Endodermal cell (in vitro differentiated cells): ENCODE measurements at regions not wholly inside any gene's neighbourhood (a gene's known extent, or its start where the extent isn't known, plus 50 kb on each side); places are given as distances from the start of the nearest gene placed in this dataset.

Source experiments
- DNase-seq: peaks from one replicate; pipeline ENCODE4 v3.0.0-alpha.2; 2017
- H3K27ac ChIP-seq: 2 replicates; pipeline ENCODE4 v1.5.1; 2013; ENCODE audit warnings: mild to moderate bottlenecking, low read depth, low read length, moderate library complexity
- H3K27me3 ChIP-seq: 2 replicates; pipeline ENCODE4 v1.6.1; 2013; ENCODE audit warnings: mild to moderate bottlenecking, low read length, moderate library complexity; ENCODE audit not compliant: insufficient read depth, control insufficient read depth, poor library complexity, severe bottlenecking
- H3K36me3 ChIP-seq: 2 replicates; pipeline ENCODE4 v1.7.0; 2013; ENCODE audit warnings: mild to moderate bottlenecking, low read length, moderate library complexity; ENCODE audit not compliant: control insufficient read depth, insufficient read depth
- H3K4me1 ChIP-seq: one replicate; pipeline ENCODE4 v1.7.0; 2013; ENCODE audit warnings: low read length; ENCODE audit not compliant: control insufficient read depth, insufficient read depth
- H3K4me3 ChIP-seq: 2 replicates; pipeline ENCODE4 v1.5.1; 2013; ENCODE audit warnings: mild to moderate bottlenecking, low read length, moderate library complexity
- H3K9ac ChIP-seq: 2 replicates; pipeline ENCODE4 v1.6.1; 2013; ENCODE audit warnings: mild to moderate bottlenecking, low read length, moderate library complexity; ENCODE audit not compliant: poor library complexity, severe bottlenecking; ENCODE audit errors: extremely low read depth
- H3K9me3 ChIP-seq: 2 replicates; pipeline ENCODE4 v1.6.1; 2013; ENCODE audit warnings: mild to moderate bottlenecking, low read length, moderate library complexity; ENCODE audit not compliant: control insufficient read depth
- H3K27ac Mint-ChIP-seq: 2 replicates; pipeline ENCODE4 v1.8.0; 2020; ENCODE audit warnings: mixed read lengths
- H3K27me3 Mint-ChIP-seq: 2 replicates; pipeline ENCODE4 v1.8.0; 2021; ENCODE audit warnings: mild to moderate bottlenecking, mixed read lengths; ENCODE audit not compliant: insufficient read depth
- H3K36me3 Mint-ChIP-seq: 2 replicates; pipeline ENCODE4 v1.8.0; 2020; ENCODE audit warnings: low read depth, mixed read lengths
- H3K4me1 Mint-ChIP-seq: 2 replicates; pipeline ENCODE4 v1.8.0; 2020; ENCODE audit warnings: mixed read lengths
- H3K4me3 Mint-ChIP-seq: 2 replicates; pipeline ENCODE4 v1.8.0; 2020; ENCODE audit warnings: mild to moderate bottlenecking, moderate library complexity, mixed read lengths
- H3K9me3 Mint-ChIP-seq: 2 replicates; pipeline ENCODE4 v1.8.0; 2020; ENCODE audit warnings: mild to moderate bottlenecking, mixed read lengths
- CTCF ChIP-seq: fragments of 200-600 bp; sonication (generic); conservative IDR thresholded peaks from 2 replicates; pipeline ENCODE4 v1.5.0; 2021; ENCODE audit warnings: antibody characterized with exemption, mild to moderate bottlenecking
- WGBS, 2 experiments: methylation state at CpG; one replicate each; pipeline versions ENCODE4 v1.1.5 to v1.1.7; 2013; ENCODE audit warnings: missing lambda C conversion rate in 2 of 2, mixed read lengths in 1 of 2; ENCODE audit not compliant: insufficient coverage in 1 of 2, insufficient read length in 1 of 2; 5-methylcytosine and 5-hydroxymethylcytosine counted together

GRCh38 chr10:117801691-117802090, 245.1 kb downstream of the RAB11FIP2 start:
- no peak overlapping the region for H3K4me3 ChIP-seq
- no peak overlapping the region for H3K9ac ChIP-seq
- H3K27me3 ChIP-seq = peaks cover 41% of the 10 kb centered on the region
- H3K4me1 ChIP-seq = no peaks in the 10 kb centered on the region
- no peak for DNase-seq
- WGBS, 2 experiments = 74 to 76% methylated on average over 4 to 7 of the region's 7 CpGs
- Mint-ChIP-seq H3K4me3 (no peak overlapping the region), H3K27me3 (peaks cover 55% of the 10 kb centered on the region), H3K36me3 (no peaks in the 10 kb centered on the region), H3K4me1 (no peaks in the 10 kb centered on the region), H3K27ac (no peak overlapping the region), H3K9me3 (no peaks in the 10 kb centered on the region)
- no peak overlapping the region for H3K27ac ChIP-seq
- TF ChIP-seq CTCF = no peak
- H3K9me3 ChIP-seq = no peaks in the 10 kb centered on the region
- no peaks in the 10 kb centered on the region for H3K36me3 ChIP-seq

- no peak for TF ChIP-seq CTCF
- no peak for DNase-seq
Observed at GRCh38 chr10:117804470-117805011, 242.2 kb downstream of the RAB11FIP2 start.

GRCh38 chr10:117805139-117805538, 241.6 kb downstream of the RAB11FIP2 start:
- H3K9me3 Mint-ChIP-seq = peaks cover 10% of the 10 kb centered on the region
- no peak overlapping the region for H3K27ac ChIP-seq
- 88 to 91% methylated on average over 6 to 13 of the region's 13 CpGs for WGBS, 2 experiments
- H3K9me3 ChIP-seq = no peaks in the 10 kb centered on the region
- H3K27ac Mint-ChIP-seq = no peak overlapping the region
- no peak overlapping the region for H3K9ac ChIP-seq
- no peak overlapping the region for H3K4me3 ChIP-seq
- no peaks in the 10 kb centered on the region for H3K4me1 ChIP-seq
- no peaks in the 10 kb centered on the region for H3K36me3 Mint-ChIP-seq
- H3K4me1 Mint-ChIP-seq = no peaks in the 10 kb centered on the region
- no peak overlapping the region for H3K4me3 Mint-ChIP-seq
- no peaks in the 10 kb centered on the region for H3K36me3 ChIP-seq
- H3K27me3 ChIP-seq = peaks cover 21% of the 10 kb centered on the region
- H3K27me3 Mint-ChIP-seq = peaks cover 69% of the 10 kb centered on the region
- peak; percentile 24 for DNase-seq
- no peak for TF ChIP-seq CTCF

More at GRCh38 chr10:117804470-117805011, 242.2 kb downstream of the RAB11FIP2 start:
- no peak overlapping the region for H3K4me3 Mint-ChIP-seq
- Histone ChIP-seq H3K36me3 (no peaks in the 10 kb centered on the region), H3K4me1 (no peaks in the 10 kb centered on the region), H3K9ac (no peak overlapping the region), H3K4me3 (no peak overlapping the region), H3K27me3 (peaks cover 23% of the 10 kb centered on the region), H3K9me3 (no peaks in the 10 kb centered on the region), H3K27ac (no peak overlapping the region)
- WGBS, 2 experiments = 93% methylated on average over 7 to 13 of the region's 13 CpGs
- no peaks in the 10 kb centered on the region for H3K4me1 Mint-ChIP-seq
- H3K27me3 Mint-ChIP-seq = peaks cover 63% of the 10 kb centered on the region
- H3K36me3 Mint-ChIP-seq = no peaks in the 10 kb centered on the region
- H3K27ac Mint-ChIP-seq = no peak overlapping the region
- peaks cover 4% of the 10 kb centered on the region for H3K9me3 Mint-ChIP-seq
